ENCODE measurements at regions not wholly inside any gene's neighbourhood (a gene's known extent, or its start where the extent isn't known, plus 50 kb on each side); places are given as distances from the start of the nearest gene placed in this dataset.

- DNase-seq, result no peak
These were observed 515.2 kb downstream of the EIPR1 start for GRCh38 chr2:2862386-2862785.

- no peak for DNase-seq
These were observed 515.9 kb downstream of the EIPR1 start for GRCh38 chr2:2861666-2862240.

- DNase-seq, result no peak
These were observed 516.9 kb downstream of the EIPR1 start for GRCh38 chr2:2860589-2861300.

GRCh38 chr2:2859732-2860131 is 517.9 kb downstream of the EIPR1 start:
- no peak for DNase-seq

GRCh38 chr2:2859164-2859563 is 518.5 kb downstream of the EIPR1 start:
- no peak for DNase-seq

- DNase-seq, result no peak
These were observed 520.7 kb downstream of the EIPR1 start for GRCh38 chr2:2856723-2857415.

GRCh38 chr2:2855297-2855696 is 522.3 kb downstream of the EIPR1 start:
- DNase-seq, result no peak

GRCh38 chr2:2853346-2853745 is 522.3 kb upstream of the MYT1L start:
- no peak for DNase-seq

- DNase-seq, result no peak
These were observed 521.0 kb upstream of the MYT1L start for GRCh38 chr2:2851806-2852777.

- no peak for DNase-seq
These were observed 520.2 kb upstream of the MYT1L start for GRCh38 chr2:2851316-2851715.

GRCh38 chr2:2850859-2851258 is 519.8 kb upstream of the MYT1L start:
- no peak for DNase-seq

GRCh38 chr2:2850218-2850755 is 519.2 kb upstream of the MYT1L start:
- DNase-seq, result no peak

GRCh38 chr2:2849464-2850217 is 518.6 kb upstream of the MYT1L start:
- DNase-seq, result no peak

- no peak for DNase-seq
These were observed 517.7 kb upstream of the MYT1L start for GRCh38 chr2:2848621-2849333.

- DNase-seq, result no peak
These were observed 517.1 kb upstream of the MYT1L start for GRCh38 chr2:2848198-2848597.

- no peak for DNase-seq
These were observed 516.2 kb upstream of the MYT1L start for GRCh38 chr2:2847209-2847676.

GRCh38 chr2:2846332-2847208 is 515.5 kb upstream of the MYT1L start:
- DNase-seq, result no peak

- DNase-seq, result no peak
These were observed 514.8 kb upstream of the MYT1L start for GRCh38 chr2:2845806-2846315.

GRCh38 chr2:2845267-2845666 is 514.2 kb upstream of the MYT1L start:
- DNase-seq, result no peak

GRCh38 chr2:2843969-2844548 is 513.0 kb upstream of the MYT1L start:
- DNase-seq, result no peak

Data from 8988T (cell line).